ENCODE measurements at regions not wholly inside any gene's neighbourhood (a gene's known extent, or its start where the extent isn't known, plus 50 kb on each side); places are given as distances from the start of the nearest gene placed in this dataset.

- DNase-seq (ENCODE audit: low spot score in 2 of 2): no peak
- TF ChIP-seq CTCF (IDR thresholded peaks at IDR 0.05) (no peak), POLR2A (IDR thresholded peaks at IDR 0.05) (no peak)
- WGBS, 2 donors: 79 to 84% methylated on average over 2 of the region's 2 CpGs
- no peak overlapping the region for H3K4me3 ChIP-seq (ENCODE audit: low read depth, poor library complexity, severe bottlenecking)
- intact Hi-C loops (cut with DNase I; ENCODE audit: low total_unique reads): no loop called here
Measured at GRCh38 chr1:208997726-208998312, 585.7 kb upstream of the CAMK1G start.

- no peak for TF ChIP-seq POLR2A (IDR thresholded peaks at IDR 0.05)
- TF ChIP-seq CTCF (IDR thresholded peaks at IDR 0.05): no peak
- DNase-seq (ENCODE audit: low spot score in 2 of 2): no peak
- 86 to 100% methylated on average over 1 of the region's 1 CpG for WGBS, 2 donors
- no peak overlapping the region for H3K4me3 ChIP-seq (ENCODE audit: low read depth, poor library complexity, severe bottlenecking)
- intact Hi-C loops (cut with DNase I; ENCODE audit: low total_unique reads): no loop called here
Measured at GRCh38 chr1:209008586-209008985, 574.9 kb upstream of the CAMK1G start.

- DNase-seq (ENCODE audit: low spot score in 2 of 2): no peak
- whole genome bisulfite sequencing, 2 donors: 81 to 85% methylated on average over 6 of the region's 6 CpGs
- H3K4me3 ChIP-seq (ENCODE audit: low read depth, poor library complexity, severe bottlenecking): no peak overlapping the region
- TF ChIP-seq CTCF (IDR thresholded peaks at IDR 0.05): no peak
- no peak for TF ChIP-seq POLR2A (IDR thresholded peaks at IDR 0.05)
- intact Hi-C loops (cut with DNase I; ENCODE audit: low total_unique reads): no loop called here
Measured at GRCh38 chr1:209010475-209011230, 572.9 kb upstream of the CAMK1G start.

GRCh38 chr1:209012443-209013196 lies 570.9 kb upstream of the CAMK1G start:
- intact Hi-C loops (cut with DNase I; ENCODE audit: low total_unique reads): no loop called here
- no peak for TF ChIP-seq POLR2A (IDR thresholded peaks at IDR 0.05)
- TF ChIP-seq CTCF (IDR thresholded peaks at IDR 0.05): no peak
- WGBS, 2 donors: 50% methylated on average over 6 of the region's 6 CpGs

GRCh38 chr1:209015092-209015491 lies 568.4 kb upstream of the CAMK1G start:
- H3K4me3 ChIP-seq (ENCODE audit: low read depth, poor library complexity, severe bottlenecking): no peak overlapping the region
- DNase-seq (ENCODE audit: low spot score in 2 of 2): no peak
- TF ChIP-seq POLR2A (IDR thresholded peaks at IDR 0.05) (no peak), CTCF (IDR thresholded peaks at IDR 0.05) (no peak)
- intact Hi-C loops (cut with DNase I; ENCODE audit: low total_unique reads): no loop called here

More at GRCh38 chr1:209012443-209013196, 570.9 kb upstream of the CAMK1G start:
- no peak overlapping the region for H3K4me3 ChIP-seq (ENCODE audit: low read depth, poor library complexity, severe bottlenecking)
- DNase-seq (ENCODE audit: low spot score in 2 of 2): no peak

Measured in lower leg skin (tissue), 4 donors.